Smooth muscle cell (in vitro differentiated cells): ENCODE measurements at regions not wholly inside any gene's neighbourhood (a gene's known extent, or its start where the extent isn't known, plus 50 kb on each side); places are given as distances from the start of the nearest gene placed in this dataset.

Experiments used
- DNase-seq: peaks from one replicate; lab custom pipeline; 2025; ENCODE audit not compliant: unreplicated experiment; lab: John Stamatoyannopoulos, UW
- H2AFZ ChIP-seq: fragments of 200-600 bp; sonication (generic); 2 replicates; pipeline ENCODE4 v1.6.0; 2016; ENCODE audit warnings: antibody characterized with exemption, low read depth, mild to moderate bottlenecking
- H3F3A ChIP-seq: fragments of 200-600 bp; sonication (generic); 2 replicates; pipeline ENCODE4 v1.6.0; 2017; ENCODE audit warnings: antibody characterized with exemption, low read depth
- H3K27ac ChIP-seq: fragments of 200-600 bp; sonication (generic); 2 replicates; pipeline ENCODE4 v1.5.1; 2016; ENCODE audit warnings: low read depth, mild to moderate bottlenecking
- H3K27me3 ChIP-seq: fragments of 200-600 bp; sonication (generic); 2 replicates; pipeline ENCODE4 v1.6.1; 2016; ENCODE audit warnings: low read depth, mild to moderate bottlenecking
- H3K36me3 ChIP-seq: fragments of 200-600 bp; sonication (generic); 2 replicates; pipeline ENCODE4 v1.5.1; 2016; ENCODE audit warnings: low read depth
- H3K4me1 ChIP-seq: fragments of 200-600 bp; sonication (generic); 2 replicates; pipeline ENCODE4 v1.5.1; 2016; ENCODE audit warnings: low read depth
- H3K4me2 ChIP-seq: fragments of 200-600 bp; sonication (generic); 2 replicates; pipeline ENCODE4 v1.6.0; 2016; ENCODE audit warnings: mild to moderate bottlenecking
- H3K4me3 ChIP-seq: fragments of 200-600 bp; sonication (generic); 2 replicates; pipeline ENCODE4 v1.5.1; 2016; ENCODE audit warnings: mild to moderate bottlenecking
- H3K79me2 ChIP-seq: fragments of 200-600 bp; sonication (generic); 2 replicates; pipeline ENCODE4 v1.6.0; 2016; ENCODE audit warnings: low read depth, mild to moderate bottlenecking
- H3K9ac ChIP-seq: fragments of 200-600 bp; sonication (generic); 2 replicates; pipeline ENCODE4 v1.6.0; 2016; ENCODE audit warnings: low read depth
- H3K9me3 ChIP-seq: fragments of 200-600 bp; sonication (generic); replicated peaks from 2 replicates; pipeline ENCODE4 v1.5.1; 2016; ENCODE audit warnings: low read depth
- H4K20me1 ChIP-seq: fragments of 200-600 bp; sonication (generic); 2 replicates; pipeline ENCODE4 v1.6.0; 2016; ENCODE audit warnings: low read depth
- CTCF ChIP-seq: fragments of 200-600 bp; sonication (generic); IDR thresholded peaks from 2 replicates; pipeline ENCODE4 v1.5.1; 2017; ENCODE audit warnings: borderline replicate concordance, mild to moderate bottlenecking, antibody characterized with exemption; ENCODE audit not compliant: insufficient read depth, poor library complexity, severe bottlenecking
- WGBS: methylation state at CpG from one replicate; pipeline ENCODE4 v1.1.7; 2016; ENCODE audit warnings: low lambda C conversion rate; 5-methylcytosine and 5-hydroxymethylcytosine counted together

GRCh38 chr18:55054021-55054990, 95.0 kb upstream of the CCDC68 start:
- Histone ChIP-seq H3K4me3 (no peak overlapping the region), H3K9ac (no peak overlapping the region), H3K9me3 (no peaks in the 10 kb centered on the region), H3K4me2 (no peak overlapping the region), H2AFZ (no peak overlapping the region), H3K27me3 (no peaks in the 10 kb centered on the region), H3K4me1 (peaks cover 6% of the 10 kb centered on the region), H3K27ac (no peak overlapping the region), H3K79me2 (no peaks in the 10 kb centered on the region), H3K36me3 (no peaks in the 10 kb centered on the region), H3F3A (peaks cover 8% of the 10 kb centered on the region), H4K20me1 (no peaks in the 10 kb centered on the region)
- no peak for DNase-seq
- no peak for TF ChIP-seq CTCF
- 90% methylated on average over 24 of the region's 24 CpGs for WGBS

- no peak for DNase-seq
- TF ChIP-seq CTCF, result no peak
- 89% methylated on average over 3 of the region's 3 CpGs for WGBS
Measured at GRCh38 chr18:55048892-55049291, 89.6 kb upstream of the CCDC68 start.

GRCh38 chr18:55047546-55047945, 88.3 kb upstream of the CCDC68 start:
- Histone ChIP-seq H3K27me3 (no peaks in the 10 kb centered on the region), H3K4me3 (no peak overlapping the region), H3F3A (no peaks in the 10 kb centered on the region), H3K27ac (no peak overlapping the region), H3K4me1 (no peaks in the 10 kb centered on the region), H4K20me1 (no peaks in the 10 kb centered on the region), H3K9ac (no peak overlapping the region), H3K9me3 (no peaks in the 10 kb centered on the region), H3K4me2 (no peak overlapping the region), H3K36me3 (no peaks in the 10 kb centered on the region), H3K79me2 (no peaks in the 10 kb centered on the region), H2AFZ (peak overlapping the region; percentile 18)
- TF ChIP-seq CTCF, result no peak
- WGBS, result 93% methylated on average over 2 of the region's 2 CpGs
- no peak for DNase-seq

More at GRCh38 chr18:55048892-55049291, 89.6 kb upstream of the CCDC68 start:
- Histone ChIP-seq H2AFZ (no peak overlapping the region), H3F3A (no peaks in the 10 kb centered on the region), H3K4me3 (no peak overlapping the region), H3K4me1 (no peaks in the 10 kb centered on the region), H3K27me3 (no peaks in the 10 kb centered on the region), H3K27ac (no peak overlapping the region), H3K4me2 (no peak overlapping the region), H3K36me3 (no peaks in the 10 kb centered on the region), H4K20me1 (no peaks in the 10 kb centered on the region), H3K79me2 (no peaks in the 10 kb centered on the region), H3K9ac (no peak overlapping the region), H3K9me3 (no peaks in the 10 kb centered on the region)

- H3K27me3 ChIP-seq, result no peaks in the 10 kb centered on the region
- H3K27ac ChIP-seq, result no peak overlapping the region
- no peaks in the 10 kb centered on the region for H3K9me3 ChIP-seq
- no peaks in the 10 kb centered on the region for H4K20me1 ChIP-seq
- no peaks in the 10 kb centered on the region for H3K4me1 ChIP-seq
- TF ChIP-seq CTCF, result no peak
- no peak overlapping the region for H3K4me3 ChIP-seq
- H3K79me2 ChIP-seq, result no peaks in the 10 kb centered on the region
- no peak overlapping the region for H2AFZ ChIP-seq
- no peak overlapping the region for H3K9ac ChIP-seq
- 89% methylated on average over 1 of the region's 1 CpG for WGBS
- no peaks in the 10 kb centered on the region for H3K36me3 ChIP-seq
- H3K4me2 ChIP-seq, result no peak overlapping the region
- no peak for DNase-seq
- H3F3A ChIP-seq, result no peaks in the 10 kb centered on the region
Measured at GRCh38 chr18:55041366-55041765, 82.1 kb upstream of the CCDC68 start.
